Activated CD4-positive, alpha-beta T cell treated with anti-CD3 and anti-CD28 coated beads for 24 hours (primary cell): ENCODE measurements at regions not wholly inside any gene's neighbourhood (a gene's known extent, or its start where the extent isn't known, plus 50 kb on each side); places are given as distances from the start of the nearest gene placed in this dataset.

Source experiments
- DNase-seq, 2 donors: peaks; one replicate each; pipeline ENCODE4 v3.0.0-alpha.2; 2020; ENCODE audit warnings: low read depth in 2 of 2

GRCh38 chr13:48888613-48889012 is 87.1 kb upstream of the FNDC3A start:
- no peak for DNase-seq

- DNase-seq = no peak
Measured at GRCh38 chr13:48890391-48890790, 85.3 kb upstream of the FNDC3A start.

- DNase-seq = no peak
Measured at GRCh38 chr13:48891586-48891985, 84.1 kb upstream of the FNDC3A start.

- no peak for DNase-seq
Measured at GRCh38 chr13:48892053-48892687, 83.5 kb upstream of the FNDC3A start.

GRCh38 chr13:48892688-48893075 is 83.0 kb upstream of the FNDC3A start:
- no peak for DNase-seq

GRCh38 chr13:48896312-48896711 is 79.4 kb upstream of the FNDC3A start:
- DNase-seq = no peak

GRCh38 chr13:48901781-48902180 is 73.9 kb upstream of the FNDC3A start:
- no peak for DNase-seq

- DNase-seq = no peak
Measured at GRCh38 chr13:48902368-48902767, 73.3 kb upstream of the FNDC3A start.

- DNase-seq = no peak
Measured at GRCh38 chr13:48904668-48905290, 70.9 kb upstream of the FNDC3A start.

- DNase-seq = no peak
Measured at GRCh38 chr13:48906200-48906599, 69.5 kb upstream of the FNDC3A start.

- no peak for DNase-seq
Measured at GRCh38 chr13:48908381-48909055, 67.2 kb upstream of the FNDC3A start.

- no peak for DNase-seq
Measured at GRCh38 chr13:48909056-48909389, 66.7 kb upstream of the FNDC3A start.

- DNase-seq = no peak
Measured at GRCh38 chr13:48910686-48911085, 65.0 kb upstream of the FNDC3A start.

GRCh38 chr13:48919751-48920150 is 56.0 kb upstream of the FNDC3A start:
- no peak for DNase-seq

GRCh38 chr13:48920730-48921129 is 55.0 kb upstream of the FNDC3A start:
- DNase-seq = no peak

GRCh38 chr13:48923376-48923775 is 52.3 kb upstream of the FNDC3A start:
- no peak for DNase-seq

- no peak for DNase-seq
Measured at GRCh38 chr13:48925001-48925400, 50.7 kb upstream of the FNDC3A start.
